ENCODE measurements at regions not wholly inside any gene's neighbourhood (a gene's known extent, or its start where the extent isn't known, plus 50 kb on each side); places are given as distances from the start of the nearest gene placed in this dataset.
A peak's percentile ranks its signal among the peaks of the same experiment; 100 is the strongest.

- DNase-seq (ENCODE audit: low read depth in 2 of 2) = no peak
Observed at GRCh38 chr3:43207628-43208085, 78.7 kb upstream of the SNRK start.

DNA sequence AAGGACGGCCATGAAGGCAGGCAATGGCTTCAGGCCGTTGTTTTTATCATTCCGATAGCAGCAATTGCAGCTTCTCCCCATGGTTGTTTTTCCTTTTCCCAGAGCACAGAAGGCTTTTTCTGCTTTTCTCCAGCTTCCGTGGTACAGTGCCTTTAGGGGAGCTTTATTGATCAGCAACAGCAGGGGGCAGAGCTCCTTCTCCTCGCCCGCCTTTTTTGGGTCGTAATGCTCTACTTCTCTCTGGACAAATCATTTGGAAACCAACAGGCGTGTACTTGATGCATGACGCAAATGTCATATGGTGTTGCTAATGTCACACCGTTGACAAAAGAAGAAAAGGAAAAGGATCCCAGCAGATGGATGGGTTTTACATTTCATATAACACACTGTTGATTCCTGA is 79.7 kb upstream of the SNRK start:
- no peak for DNase-seq (ENCODE audit: low read depth in 2 of 2)

DNA sequence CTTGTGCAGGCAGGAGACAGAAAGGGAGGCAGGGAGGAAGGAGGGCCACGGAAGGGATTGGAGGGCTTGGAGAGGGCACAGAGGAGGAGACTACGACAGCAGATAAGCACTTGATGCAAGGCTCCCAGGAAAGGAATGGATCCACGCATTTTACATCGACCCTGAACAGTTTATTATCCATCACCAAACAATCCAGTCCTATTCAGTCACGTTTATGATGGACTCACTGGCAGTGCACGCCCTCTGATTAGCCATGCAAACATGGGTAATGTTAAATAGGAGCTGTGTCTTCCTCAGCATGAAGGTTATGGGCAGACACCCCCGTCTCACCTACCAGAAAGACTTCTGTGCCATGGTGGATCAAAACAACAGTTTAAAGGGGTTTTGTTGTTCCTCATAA is 80.2 kb upstream of the SNRK start:
- no peak for DNase-seq (ENCODE audit: low read depth in 2 of 2)

- no peak for DNase-seq (ENCODE audit: low read depth in 2 of 2)
Observed at GRCh38 chr3:43203022-43203421, 83.3 kb upstream of the SNRK start.

- DNase-seq (ENCODE audit: low read depth in 2 of 2) = no peak
Observed at GRCh38 chr3:43201581-43201980, 84.8 kb upstream of the SNRK start.

DNA sequence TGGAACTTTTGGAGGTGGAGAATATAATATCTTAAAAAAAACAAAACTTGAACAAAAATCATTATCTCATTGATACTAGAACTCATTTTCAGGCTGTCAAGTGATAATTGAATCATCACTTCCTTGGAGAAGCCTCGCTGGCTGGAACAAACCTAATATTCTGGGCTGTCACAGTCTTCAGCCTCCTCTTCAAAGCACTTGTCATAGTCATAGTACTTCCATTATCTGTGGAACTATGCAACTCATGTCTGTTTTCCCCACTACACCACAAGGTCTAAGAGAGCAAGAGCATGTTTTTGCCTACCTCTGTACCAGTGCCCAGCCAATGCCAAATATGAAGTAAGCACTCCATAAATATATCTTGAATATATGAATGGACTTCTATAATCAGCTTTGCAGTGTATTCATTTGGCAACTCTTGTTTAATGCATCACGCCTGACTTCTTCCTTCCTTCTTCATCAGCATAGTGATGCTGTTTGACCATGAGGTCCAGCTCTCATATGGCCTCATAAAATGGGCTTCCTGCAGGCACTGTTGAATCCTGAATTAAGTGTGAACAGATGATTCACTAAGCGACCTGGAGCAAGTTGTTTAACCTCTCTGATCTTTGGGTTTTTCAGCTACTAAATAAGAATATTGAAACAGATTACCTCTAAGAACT is 86.6 kb upstream of the SNRK start:
- no peak for DNase-seq (ENCODE audit: low read depth in 2 of 2)

DNA sequence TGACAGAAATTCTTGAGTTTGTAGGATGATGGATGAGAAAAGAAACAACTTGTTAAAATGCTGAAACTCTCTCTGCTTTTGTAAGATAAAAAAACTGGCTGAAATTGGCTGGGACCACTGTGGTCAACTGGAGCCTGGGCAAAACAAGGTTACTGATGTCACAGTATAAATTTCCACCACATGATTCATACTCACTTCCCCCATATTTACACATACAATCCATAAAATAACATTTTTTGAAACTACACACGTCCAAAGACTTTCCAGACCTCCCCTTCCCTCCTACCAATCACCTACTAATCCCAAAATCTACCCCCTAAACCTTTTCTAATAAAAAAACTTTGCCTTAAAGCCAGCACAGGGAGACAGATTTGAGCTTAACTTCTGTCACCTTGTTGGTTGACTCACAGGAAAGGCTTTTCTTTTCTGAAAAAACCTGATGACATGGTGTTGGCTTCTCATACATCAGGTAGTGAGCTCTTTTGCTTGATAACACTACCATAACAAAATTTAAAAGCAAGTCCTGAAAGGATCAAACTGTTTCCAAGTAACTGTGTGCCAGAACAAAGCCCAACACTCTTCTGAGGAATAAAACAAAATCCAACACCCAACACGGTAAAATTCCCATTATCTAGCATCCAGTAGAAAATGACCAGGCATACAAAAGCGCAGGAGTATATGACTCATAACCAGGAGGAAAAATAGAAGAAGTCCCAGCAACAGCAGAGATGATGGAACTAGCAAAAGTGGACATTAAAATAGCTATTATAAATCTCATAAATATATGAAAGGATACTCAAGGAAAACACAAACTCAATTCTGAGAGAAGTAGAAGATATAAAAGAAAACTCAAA is 87.3 kb upstream of the SNRK start:
- DNase-seq (ENCODE audit: low read depth in 2 of 2) = no peak

DNA sequence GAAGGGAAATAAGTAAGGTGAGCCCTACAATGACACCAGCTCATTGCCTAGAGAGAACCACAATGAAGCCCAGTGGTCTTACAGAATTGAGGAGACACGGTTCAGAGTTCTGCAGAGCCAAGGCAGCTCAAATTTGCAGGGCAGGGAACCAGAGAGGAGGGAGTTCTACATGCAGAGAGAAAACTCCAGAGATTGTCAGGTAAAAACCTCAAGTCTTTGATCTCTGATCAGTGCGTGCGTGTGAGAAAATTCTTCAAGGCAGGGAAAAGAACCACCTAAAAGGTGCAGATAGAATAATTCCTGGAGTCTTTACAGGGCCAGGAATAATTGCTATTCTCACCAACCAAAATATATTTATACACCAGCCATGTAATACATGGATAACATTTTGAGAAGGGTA is 88.0 kb upstream of the SNRK start:
- no peak for DNase-seq (ENCODE audit: low read depth in 2 of 2)

DNA sequence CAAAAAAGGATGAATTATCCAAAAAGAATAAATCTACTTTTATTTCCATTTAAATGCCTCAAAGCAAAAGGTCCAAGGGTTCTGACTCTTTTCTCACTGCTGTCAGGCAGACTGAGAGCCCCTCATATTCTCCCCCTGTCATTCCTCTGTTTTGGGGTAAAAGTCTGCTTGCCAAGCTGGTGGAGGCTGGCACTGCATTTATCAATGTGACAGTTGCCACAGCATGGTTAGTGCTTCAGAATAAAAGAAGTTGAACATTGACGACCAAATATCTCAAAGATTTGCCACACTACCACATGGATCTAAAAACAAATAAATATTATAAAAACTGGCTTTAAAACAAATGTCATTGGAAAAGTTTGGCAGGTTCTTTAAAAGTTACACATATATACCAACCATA is 89.2 kb upstream of the SNRK start:
- no peak for DNase-seq (ENCODE audit: low read depth in 2 of 2)

- DNase-seq (ENCODE audit: low read depth in 2 of 2) = no peak
Observed at GRCh38 chr3:43196721-43197120, 89.6 kb upstream of the SNRK start.

- DNase-seq (ENCODE audit: low read depth in 2 of 2) = no peak
Observed at GRCh38 chr3:43195115-43195498, 89.2 kb upstream of the POMGNT2 start.

DNA sequence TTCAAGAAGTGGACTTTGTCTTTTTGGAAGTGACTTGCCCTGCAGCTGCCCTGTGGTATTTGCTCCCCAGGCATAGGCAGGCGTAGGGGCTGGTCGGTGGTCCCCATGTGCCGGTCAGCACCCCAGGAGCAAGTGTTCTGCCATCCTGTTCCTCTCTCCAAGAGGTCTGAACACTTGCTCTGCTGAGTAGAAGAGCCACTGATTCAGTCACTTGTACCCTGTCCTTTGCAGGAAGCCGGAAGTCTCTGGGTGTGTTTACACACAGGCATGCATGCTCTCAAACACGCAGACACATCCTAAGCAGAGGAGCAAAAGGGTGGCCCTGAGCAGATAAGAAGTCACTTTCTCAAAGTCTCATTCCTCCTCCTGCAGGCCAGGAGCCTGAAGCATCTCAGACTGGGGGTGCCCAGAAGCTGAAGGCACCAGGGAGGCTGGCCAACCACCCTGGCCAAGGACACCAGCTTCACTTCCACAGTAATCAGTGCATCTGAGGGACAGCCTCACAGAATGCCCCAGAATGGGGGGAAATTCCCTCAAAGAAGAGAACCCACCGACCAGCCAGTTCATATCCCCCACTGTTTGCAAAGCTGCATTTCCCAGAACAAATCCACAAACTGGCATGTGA is 88.7 kb upstream of the POMGNT2 start:
- DNase-seq (ENCODE audit: low read depth in 2 of 2) = no peak

DNA sequence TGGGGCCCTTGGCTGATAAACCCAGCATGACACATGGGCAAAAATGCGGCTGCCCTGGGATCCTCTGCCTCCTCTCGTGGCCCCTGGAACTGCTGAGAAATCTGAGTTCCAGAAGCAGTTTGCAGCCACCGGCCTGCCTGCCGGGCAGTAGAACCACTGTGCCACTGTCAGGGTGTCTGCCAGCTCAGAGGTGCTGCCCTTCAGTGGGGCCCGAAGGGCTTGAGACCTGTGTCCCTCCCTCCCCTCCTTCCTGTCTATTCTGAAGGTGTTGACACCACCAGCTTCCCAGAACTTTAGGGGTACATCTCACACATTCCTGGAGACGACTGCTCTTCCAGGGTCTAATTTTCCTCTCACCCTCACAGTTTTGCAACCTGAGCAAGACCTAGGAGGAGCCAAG is 88.2 kb upstream of the POMGNT2 start:
- DNase-seq (ENCODE audit: low read depth in 2 of 2) = no peak

- no peak for DNase-seq (ENCODE audit: low read depth in 2 of 2)
Observed at GRCh38 chr3:43192028-43192427, 86.1 kb upstream of the POMGNT2 start.

DNA sequence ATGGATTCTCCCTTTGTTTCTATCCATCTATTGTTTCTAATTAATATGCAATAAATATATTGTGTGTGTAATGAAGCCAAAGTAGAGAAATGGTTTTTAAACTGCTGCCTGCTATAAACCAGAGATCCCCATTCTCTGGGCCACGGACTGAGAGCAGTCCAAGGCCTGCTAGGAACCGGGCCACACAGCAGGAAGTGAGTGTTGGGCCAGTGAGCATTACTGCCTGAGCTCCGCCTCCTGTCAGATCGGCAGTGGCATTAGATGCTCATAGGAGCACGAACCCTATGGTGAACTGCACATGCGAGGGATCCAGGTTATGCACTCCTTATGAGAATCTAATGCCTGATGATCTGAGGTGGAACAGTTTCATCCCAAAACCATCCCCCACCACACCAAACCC is 85.2 kb upstream of the POMGNT2 start:
- no peak for DNase-seq (ENCODE audit: low read depth in 2 of 2)

GRCh38 chr3:43190670-43191069 is 84.8 kb upstream of the POMGNT2 start:
- no peak for DNase-seq (ENCODE audit: low read depth in 2 of 2)

DNA sequence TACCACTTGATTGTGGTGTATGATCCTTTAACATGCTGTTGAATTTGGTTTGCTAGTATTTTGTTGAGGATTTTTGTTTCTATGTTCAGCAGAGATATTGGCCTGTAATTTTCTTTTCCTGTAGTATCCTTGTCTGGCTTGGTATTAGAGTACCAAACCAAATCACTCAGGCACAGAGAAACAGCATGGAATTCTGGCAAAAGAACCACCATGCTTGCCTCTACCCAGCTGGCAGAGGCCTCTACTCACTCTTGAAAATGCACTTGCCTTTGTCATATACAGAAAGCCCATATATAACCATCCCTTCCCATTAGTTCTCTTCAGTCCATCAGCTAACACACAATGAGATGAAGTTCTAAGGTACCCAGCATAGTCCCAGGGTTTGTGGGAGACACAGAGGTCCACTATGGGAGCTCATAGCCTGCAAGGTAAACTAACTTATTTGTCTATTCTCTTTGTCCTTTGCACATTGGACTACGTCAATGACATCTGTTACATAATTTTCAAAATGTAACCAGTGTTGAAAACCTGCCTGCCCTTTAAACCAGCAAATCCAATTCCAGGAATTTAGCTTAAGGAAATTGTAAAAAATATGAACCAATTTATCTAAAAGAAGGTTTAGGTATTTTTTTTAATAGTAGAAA is 82.1 kb upstream of the POMGNT2 start:
- DNase-seq (ENCODE audit: low read depth in 2 of 2) = no peak

DNA sequence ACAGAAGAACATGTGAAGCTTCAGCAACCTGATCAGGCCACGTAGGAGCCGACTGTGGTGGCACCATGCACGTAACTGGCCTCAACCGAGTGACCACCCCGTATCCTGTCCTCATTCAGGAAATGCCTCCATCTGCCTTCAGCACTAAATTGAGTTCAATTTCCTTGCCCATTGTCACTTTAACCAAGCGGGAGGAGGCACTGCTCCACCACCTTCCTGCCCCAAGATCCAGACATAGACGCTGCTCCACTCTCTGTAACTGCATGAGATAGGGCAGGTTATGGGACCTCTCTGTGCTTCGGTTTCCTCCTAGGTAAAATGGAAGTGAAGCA is 80.1 kb upstream of the POMGNT2 start:
- DNase-seq (ENCODE audit: low read depth in 2 of 2) = no peak

DNA sequence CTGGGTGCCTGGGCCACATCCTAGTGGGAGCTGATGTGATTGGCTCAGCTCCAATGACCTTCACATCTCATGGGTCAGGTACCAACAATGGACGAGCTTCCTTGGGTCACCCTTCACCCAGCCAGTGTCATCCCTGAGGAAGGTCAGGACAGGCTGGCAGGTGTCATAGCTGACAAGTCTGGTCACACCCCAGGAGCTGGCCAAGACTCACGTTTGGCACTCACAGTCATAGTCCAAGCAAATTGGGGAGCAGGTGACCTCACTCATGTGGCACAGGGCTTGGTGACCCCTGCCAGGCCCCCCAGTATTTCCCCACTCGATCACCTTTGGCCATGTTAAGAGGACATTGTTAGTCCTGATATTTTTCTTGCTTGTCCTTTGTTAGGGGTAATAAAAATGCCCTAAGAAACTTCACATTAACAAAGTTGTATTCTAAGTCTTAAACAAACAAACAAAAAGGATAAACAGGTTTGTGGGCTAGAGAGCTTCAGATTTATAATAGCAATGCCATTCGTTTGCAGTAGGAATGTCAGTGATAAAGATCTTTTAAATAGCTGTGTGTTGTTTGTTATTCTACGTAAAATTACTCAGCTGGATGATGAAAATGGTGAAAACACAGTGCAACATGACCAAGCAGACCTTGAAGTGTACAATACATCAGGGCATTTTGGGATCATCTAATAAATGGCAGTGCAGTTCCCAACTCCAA is 79.5 kb upstream of the POMGNT2 start:
- DNase-seq (ENCODE audit: low read depth in 2 of 2) = no peak

DNA sequence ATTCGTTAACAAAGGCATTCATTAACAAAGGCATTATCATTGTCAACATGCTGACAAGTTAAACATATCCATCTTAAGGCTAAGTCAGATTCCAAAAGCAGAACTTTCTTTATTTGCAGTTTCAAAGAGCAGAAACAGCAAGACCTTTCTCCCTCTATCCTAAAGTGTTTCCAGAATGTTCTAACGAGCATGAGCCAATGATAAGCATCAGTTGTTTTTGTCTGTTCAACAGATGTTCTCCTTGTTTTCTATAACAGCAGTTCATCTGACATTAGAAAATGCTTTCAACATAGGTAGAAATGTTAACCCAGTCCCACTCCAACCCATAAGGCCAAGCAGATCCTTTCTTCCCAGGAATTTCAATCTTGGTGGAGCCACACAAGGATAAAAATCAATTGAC is 77.6 kb upstream of the POMGNT2 start:
- no peak for DNase-seq (ENCODE audit: low read depth in 2 of 2)

DNA sequence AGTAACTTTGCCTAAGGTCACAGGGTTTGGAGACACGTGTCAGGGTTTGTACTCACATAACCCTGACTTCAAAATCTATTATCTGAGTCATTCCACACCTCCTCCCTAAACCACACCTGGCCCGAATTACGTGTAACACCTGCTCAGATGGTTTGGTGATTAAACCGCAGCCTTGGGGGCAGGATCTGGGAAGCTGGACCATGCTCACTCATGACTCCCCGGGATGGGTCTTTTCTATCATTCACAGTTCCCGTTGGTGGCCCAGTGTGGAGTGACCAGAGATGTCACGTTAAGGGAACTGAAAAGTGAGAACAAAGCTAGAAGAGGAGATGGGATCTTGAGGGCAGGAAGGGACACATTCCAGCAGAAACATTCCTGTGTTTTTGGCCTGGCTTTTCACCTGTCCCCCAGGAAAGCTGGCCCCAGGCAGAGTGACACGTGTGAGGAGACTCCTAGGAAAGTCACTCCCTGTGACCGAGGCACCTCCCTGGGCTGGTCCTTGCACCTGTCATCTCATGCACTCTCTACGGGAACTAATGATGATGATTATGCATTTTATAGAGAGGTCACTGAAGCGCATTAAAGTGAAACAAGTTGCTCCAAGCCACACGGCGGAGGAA is 75.4 kb upstream of the POMGNT2 start:
- DNase-seq (ENCODE audit: low read depth in 2 of 2) = peak in 1 of 2 donors; percentile 34

GRCh38 chr3:43180694-43181093 is 74.8 kb upstream of the POMGNT2 start:
- no peak for DNase-seq (ENCODE audit: low read depth in 2 of 2)
